ENCODE measurements at regions not wholly inside any gene's neighbourhood (a gene's known extent, or its start where the extent isn't known, plus 50 kb on each side); places are given as distances from the start of the nearest gene placed in this dataset.

GRCh38 chr16:86293906-86294305, 216.4 kb upstream of the FOXF1 start:
- TF ChIP-seq, protein P1, sequence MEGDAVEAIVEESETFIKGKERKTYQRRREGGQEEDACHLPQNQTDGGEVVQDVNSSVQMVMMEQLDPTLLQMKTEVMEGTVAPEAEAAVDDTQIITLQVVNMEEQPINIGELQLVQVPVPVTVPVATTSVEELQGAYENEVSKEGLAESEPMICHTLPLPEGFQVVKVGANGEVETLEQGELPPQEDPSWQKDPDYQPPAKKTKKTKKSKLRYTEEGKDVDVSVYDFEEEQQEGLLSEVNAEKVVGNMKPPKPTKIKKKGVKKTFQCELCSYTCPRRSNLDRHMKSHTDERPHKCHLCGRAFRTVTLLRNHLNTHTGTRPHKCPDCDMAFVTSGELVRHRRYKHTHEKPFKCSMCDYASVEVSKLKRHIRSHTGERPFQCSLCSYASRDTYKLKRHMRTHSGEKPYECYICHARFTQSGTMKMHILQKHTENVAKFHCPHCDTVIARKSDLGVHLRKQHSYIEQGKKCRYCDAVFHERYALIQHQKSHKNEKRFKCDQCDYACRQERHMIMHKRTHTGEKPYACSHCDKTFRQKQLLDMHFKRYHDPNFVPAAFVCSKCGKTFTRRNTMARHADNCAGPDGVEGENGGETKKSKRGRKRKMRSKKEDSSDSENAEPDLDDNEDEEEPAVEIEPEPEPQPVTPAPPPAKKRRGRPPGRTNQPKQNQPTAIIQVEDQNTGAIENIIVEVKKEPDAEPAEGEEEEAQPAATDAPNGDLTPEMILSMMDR (IDR thresholded peaks at IDR 0.05): no peak
- TF ChIP-seq POLR2A (IDR thresholded peaks at IDR 0.05): no peak

All from tibial nerve (tissue), 3 donors.